Mononuclear cell (primary cell): ENCODE measurements at regions not wholly inside any gene's neighbourhood (a gene's known extent, or its start where the extent isn't known, plus 50 kb on each side); places are given as distances from the start of the nearest gene placed in this dataset.

ENCODE experiments used
- H3K27me3 ChIP-seq: 2 replicates; pipeline ENCODE4 v1.6.0; 2011; ENCODE audit warnings: low read length, control low read depth; ENCODE audit not compliant: insufficient read depth
- H3K4me1 ChIP-seq: 2 replicates; pipeline ENCODE4 v1.5.1; 2011; ENCODE audit warnings: mild to moderate bottlenecking, low read length, control low read depth; ENCODE audit not compliant: insufficient read depth
- H3K4me3 ChIP-seq: 2 replicates; pipeline ENCODE4 v1.5.1; 2011; ENCODE audit warnings: mild to moderate bottlenecking, low read length, moderate library complexity
- H3K9me3 ChIP-seq: 2 replicates; pipeline ENCODE4 v1.5.1; 2011; ENCODE audit warnings: low read depth, mild to moderate bottlenecking, control low read depth, low read length

DNA sequence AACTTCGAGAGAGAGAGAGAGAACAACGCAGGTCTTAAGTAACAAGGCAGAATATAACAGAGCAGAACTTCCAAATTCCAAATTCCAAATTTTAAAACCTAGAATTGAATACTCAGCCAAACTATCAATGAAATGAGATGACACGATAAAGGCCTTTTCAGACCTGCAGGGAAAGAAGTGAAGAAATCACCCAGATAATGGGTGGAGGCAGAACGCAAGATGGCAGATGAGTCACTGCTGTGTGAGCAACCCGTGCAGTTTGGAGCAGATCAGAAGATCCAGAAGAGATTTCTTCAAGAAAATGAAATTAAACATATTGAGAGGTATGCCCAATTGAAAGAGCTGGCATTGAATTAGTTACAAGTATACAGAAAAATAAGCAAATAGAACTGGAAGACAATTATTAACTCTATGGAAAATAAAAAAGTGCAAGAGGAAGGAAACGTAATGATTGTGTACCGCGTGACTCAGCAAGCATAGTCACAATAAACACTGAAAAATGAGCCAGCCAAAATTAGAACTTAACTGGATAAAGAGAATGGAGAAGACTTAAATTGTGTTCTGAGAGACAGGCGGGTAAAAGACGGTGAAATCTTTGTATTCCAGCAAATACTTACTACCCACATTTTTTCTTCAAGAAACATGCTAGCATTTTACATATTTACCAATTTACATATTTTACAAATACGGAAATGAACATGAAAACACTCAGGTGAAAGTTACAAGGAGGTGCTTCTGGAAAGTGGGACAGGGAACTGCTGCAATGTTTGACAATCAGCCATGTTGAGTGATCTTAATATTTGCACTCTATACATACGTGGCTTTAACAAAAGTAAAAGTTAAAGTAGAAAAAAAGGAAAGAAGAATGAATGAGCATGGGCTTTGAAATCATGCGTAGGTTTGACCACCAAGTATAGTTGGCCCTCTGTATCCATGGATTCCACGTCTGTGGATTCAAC, 87.9 kb upstream of the CDYL start:
- peaks cover 22% of the 10 kb centered on the region for H3K4me1 ChIP-seq
- H3K27me3 ChIP-seq: no peaks in the 10 kb centered on the region
- peak overlapping the region; percentile 2 for H3K4me3 ChIP-seq
- H3K9me3 ChIP-seq: no peaks in the 10 kb centered on the region

DNA sequence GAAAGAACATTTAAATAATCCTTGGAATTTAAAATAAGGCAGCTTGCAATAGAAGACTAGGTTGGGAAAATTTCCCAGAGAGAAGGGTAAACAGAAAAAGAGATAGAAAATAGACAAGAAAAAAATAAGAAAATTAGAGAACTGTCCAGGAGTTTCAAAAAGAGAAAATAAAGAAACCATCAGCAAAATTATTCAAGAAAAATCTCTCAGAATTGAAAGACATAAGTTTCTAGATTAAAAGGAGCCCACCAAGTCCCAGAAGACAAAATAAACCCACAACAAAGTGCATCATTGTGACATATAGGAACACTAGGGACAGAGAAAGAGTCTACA, 88.6 kb upstream of the CDYL start:
- H3K9me3 ChIP-seq: no peaks in the 10 kb centered on the region
- no peaks in the 10 kb centered on the region for H3K27me3 ChIP-seq
- H3K4me1 ChIP-seq: peaks cover 20% of the 10 kb centered on the region
- no peak overlapping the region for H3K4me3 ChIP-seq

DNA sequence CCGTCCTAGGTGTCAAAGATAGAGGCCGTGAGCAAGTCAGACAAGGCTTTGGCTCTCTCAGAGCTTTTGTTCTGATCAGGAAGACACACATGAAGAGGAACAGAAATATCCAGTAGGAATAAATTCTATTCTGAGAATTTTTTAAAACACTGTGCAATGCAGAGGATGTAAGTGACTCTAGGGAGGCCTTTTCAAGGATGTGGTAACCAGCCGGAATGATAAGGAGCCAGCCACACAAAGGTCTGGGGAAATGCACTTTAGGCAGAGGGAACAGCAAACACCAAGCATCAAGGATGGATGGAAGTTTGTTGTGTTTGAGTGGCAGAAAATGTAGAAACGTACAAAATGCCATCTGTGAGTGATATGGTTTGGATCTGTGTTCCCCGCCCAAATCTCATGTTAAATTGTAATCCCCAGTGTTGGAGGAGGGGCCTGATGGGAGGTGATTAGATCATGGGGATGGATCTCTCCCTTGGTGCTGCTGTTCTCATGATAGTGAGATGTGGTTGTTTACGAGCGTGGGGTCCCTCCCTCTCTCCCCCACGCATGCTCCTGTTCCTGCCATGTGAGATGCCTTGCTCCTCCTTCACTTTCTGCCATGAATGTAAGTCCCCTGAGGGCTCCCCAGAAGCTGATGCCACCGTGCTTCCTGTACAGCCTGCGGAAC, 93.6 kb upstream of the CDYL start:
- Histone ChIP-seq H3K9me3 (no peaks in the 10 kb centered on the region), H3K27me3 (no peaks in the 10 kb centered on the region), H3K4me1 (peaks cover 6% of the 10 kb centered on the region), H3K4me3 (no peak overlapping the region)

DNA sequence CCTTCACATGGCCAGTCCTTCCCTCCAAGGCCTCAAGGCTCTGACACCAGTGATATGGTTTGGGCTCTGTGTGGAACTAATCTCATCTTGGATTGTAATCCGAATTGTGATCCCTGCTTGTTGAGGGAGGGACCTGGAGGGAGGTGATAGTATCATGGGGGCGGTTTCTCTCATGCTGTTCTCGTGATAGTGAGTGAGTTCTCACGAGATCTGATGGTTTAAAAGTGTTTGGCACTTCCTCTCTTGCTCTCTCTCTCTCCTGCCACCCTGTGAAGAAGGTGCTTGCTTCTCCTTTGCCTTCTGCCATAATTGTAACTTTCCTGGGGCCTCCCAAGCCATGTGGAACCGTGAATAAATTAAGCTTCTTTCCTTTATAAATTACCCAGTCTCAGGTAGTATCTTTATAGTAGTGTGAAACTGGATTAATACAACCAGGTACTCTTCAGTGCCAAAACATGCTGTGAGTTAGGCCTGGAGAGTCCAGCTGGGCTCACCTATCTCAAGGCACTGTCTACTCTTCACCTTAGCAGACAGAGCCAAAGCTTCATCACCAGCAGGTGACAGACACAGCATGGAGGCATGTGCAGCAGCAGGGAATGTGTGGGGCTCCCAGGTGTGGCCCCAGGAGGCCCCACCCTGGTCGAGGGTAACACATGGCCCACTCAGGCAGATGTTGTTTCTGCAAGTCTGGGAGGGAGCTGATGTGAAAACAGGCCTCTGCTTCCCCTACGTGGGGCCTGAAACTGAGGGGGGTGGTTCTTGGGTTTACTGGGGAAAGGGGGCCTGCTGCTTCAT, 97.5 kb upstream of the CDYL start:
- Histone ChIP-seq H3K9me3 (no peaks in the 10 kb centered on the region), H3K4me3 (no peak overlapping the region), H3K27me3 (no peaks in the 10 kb centered on the region), H3K4me1 (no peaks in the 10 kb centered on the region)

DNA sequence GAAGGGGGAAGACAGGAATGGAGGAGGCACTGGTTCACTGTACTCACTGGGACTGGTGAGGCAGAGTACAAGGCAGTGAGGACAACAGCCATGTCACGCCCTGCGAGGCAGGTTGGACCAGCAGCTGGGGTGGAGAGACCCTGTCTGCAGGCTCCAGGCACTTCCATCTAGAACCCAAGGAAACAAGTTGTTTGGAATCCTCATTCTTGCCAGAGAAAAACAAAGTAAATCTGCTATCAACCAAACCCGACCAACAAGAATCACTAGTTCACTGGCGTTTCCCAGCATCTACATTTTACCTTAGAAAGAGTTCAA, 98.5 kb upstream of the CDYL start:
- H3K4me3 ChIP-seq: no peak overlapping the region
- H3K27me3 ChIP-seq: no peaks in the 10 kb centered on the region
- no peaks in the 10 kb centered on the region for H3K4me1 ChIP-seq
- H3K9me3 ChIP-seq: no peaks in the 10 kb centered on the region

- H3K4me1 ChIP-seq: no peaks in the 10 kb centered on the region
- no peaks in the 10 kb centered on the region for H3K27me3 ChIP-seq
- H3K9me3 ChIP-seq: no peaks in the 10 kb centered on the region
- no peak overlapping the region for H3K4me3 ChIP-seq
Measured at GRCh38 chr6:4677011-4677750, 99.0 kb upstream of the CDYL start.

DNA sequence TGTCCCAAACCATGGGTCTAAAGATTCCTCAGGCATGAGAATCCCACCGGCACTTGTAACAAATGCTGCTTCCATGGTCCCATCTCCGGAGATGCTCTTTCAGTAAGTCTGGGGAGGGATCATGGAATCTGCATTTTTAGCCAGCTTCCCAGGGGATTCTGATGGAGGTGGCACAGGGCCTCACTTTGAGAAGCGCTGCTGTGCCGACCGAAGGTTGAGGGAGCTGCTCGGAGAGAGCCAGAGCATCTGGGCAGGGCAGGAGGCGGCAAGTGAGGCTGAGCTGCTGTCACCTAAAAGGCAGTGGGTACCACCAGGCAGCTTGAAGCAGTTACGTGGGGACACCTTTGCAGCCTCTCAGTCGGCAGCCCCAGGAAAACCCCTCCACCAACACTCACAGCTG, 100.2 kb upstream of the CDYL start:
- no peaks in the 10 kb centered on the region for H3K9me3 ChIP-seq
- no peaks in the 10 kb centered on the region for H3K4me1 ChIP-seq
- no peaks in the 10 kb centered on the region for H3K27me3 ChIP-seq

GRCh38 chr6:4675121-4675520, 101.1 kb upstream of the CDYL start:
- H3K9me3 ChIP-seq: no peaks in the 10 kb centered on the region
- no peaks in the 10 kb centered on the region for H3K4me1 ChIP-seq
- H3K27me3 ChIP-seq: no peaks in the 10 kb centered on the region
- H3K4me3 ChIP-seq: no peak overlapping the region

More for the DNA sequence above, 100.2 kb upstream of the CDYL start:
- no peak overlapping the region for H3K4me3 ChIP-seq

- Histone ChIP-seq H3K4me1 (no peaks in the 10 kb centered on the region), H3K27me3 (no peaks in the 10 kb centered on the region), H3K9me3 (no peaks in the 10 kb centered on the region), H3K4me3 (no peak overlapping the region)
Measured at GRCh38 chr6:4673861-4674260, 102.3 kb upstream of the CDYL start.

- no peaks in the 10 kb centered on the region for H3K9me3 ChIP-seq
- H3K27me3 ChIP-seq: no peaks in the 10 kb centered on the region
Measured at GRCh38 chr6:4672772-4673171, 103.4 kb upstream of the CDYL start.

DNA sequence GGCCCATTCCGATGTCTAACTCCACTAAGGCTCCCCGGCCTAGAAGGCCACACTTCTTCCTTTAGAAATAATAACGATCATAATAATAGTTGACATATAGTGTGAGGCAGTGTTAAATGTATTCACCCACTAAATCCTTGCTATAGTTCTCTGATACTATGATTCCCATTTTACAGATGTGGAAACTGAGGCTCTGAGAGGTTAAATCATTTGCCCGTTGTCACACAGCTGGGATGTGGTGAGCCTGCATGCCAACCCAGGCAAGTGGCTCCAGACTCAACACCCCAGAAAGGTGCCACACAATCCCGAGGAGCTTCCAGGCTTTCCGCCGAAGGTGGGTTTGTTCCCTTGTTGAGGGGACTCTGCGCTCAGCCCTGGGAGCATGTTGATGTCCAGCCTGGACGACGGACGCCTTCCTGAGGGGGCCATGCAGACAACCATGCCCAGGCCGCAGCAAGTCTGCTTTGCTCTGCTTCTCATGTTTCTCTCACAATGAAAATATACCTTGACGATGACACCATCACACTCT, 104.6 kb upstream of the CDYL start:
- H3K4me3 ChIP-seq: no peak overlapping the region

More at GRCh38 chr6:4672772-4673171, 103.4 kb upstream of the CDYL start:
- Histone ChIP-seq H3K4me3 (no peak overlapping the region), H3K4me1 (no peaks in the 10 kb centered on the region)

GRCh38 chr6:4670824-4671409, 105.3 kb upstream of the CDYL start:
- Histone ChIP-seq H3K9me3 (no peaks in the 10 kb centered on the region), H3K27me3 (no peaks in the 10 kb centered on the region), H3K4me1 (no peaks in the 10 kb centered on the region), H3K4me3 (no peak overlapping the region)

More for the DNA sequence above, 104.6 kb upstream of the CDYL start:
- Histone ChIP-seq H3K4me1 (no peaks in the 10 kb centered on the region), H3K9me3 (no peaks in the 10 kb centered on the region), H3K27me3 (no peaks in the 10 kb centered on the region)

DNA sequence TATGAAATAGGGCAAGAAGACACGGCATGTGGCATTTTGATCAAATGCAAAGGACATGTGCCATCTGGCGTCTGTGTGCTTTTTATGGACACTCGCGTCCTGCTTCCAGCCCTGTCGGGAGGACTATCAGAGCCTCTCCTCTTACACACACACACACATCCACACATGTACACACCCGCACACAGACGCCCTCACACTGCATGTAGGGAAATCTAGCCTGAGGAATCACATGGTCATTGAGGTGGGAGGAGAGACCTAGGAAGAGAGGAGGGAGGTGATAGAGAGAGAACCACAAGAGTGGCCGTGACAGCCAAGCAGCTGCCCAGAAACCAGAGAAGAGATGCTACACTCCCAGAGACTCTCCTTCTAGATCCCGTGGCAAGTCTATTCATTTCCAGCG, 105.9 kb upstream of the CDYL start:
- H3K27me3 ChIP-seq: no peaks in the 10 kb centered on the region
- H3K4me1 ChIP-seq: no peaks in the 10 kb centered on the region
- no peak overlapping the region for H3K4me3 ChIP-seq
- H3K9me3 ChIP-seq: no peaks in the 10 kb centered on the region
